HG03460 (cell line): ENCODE measurements at regions not wholly inside any gene's neighbourhood (a gene's known extent, or its start where the extent isn't known, plus 50 kb on each side); places are given as distances from the start of the nearest gene placed in this dataset.

Experiments
- ATAC-seq: cut with Tn5 transposase; IDR thresholded peaks from one replicate; pipeline ENCODE4 v1.9.1; 2021; ENCODE audit not compliant: unreplicated experiment

- no peak for ATAC-seq
Measured at GRCh38 chr3:162765524-162765923, 1268.9 kb downstream of the OTOL1 start.

- ATAC-seq: no peak
Measured at GRCh38 chr3:162769564-162769963, 1273.0 kb downstream of the OTOL1 start.

GRCh38 chr3:162770551-162770950 lies 1273.9 kb downstream of the OTOL1 start:
- no peak for ATAC-seq

- no peak for ATAC-seq
Measured at GRCh38 chr3:162774613-162775100, 1278.0 kb downstream of the OTOL1 start.

- ATAC-seq: no peak
Measured at GRCh38 chr3:162776148-162776547, 1279.5 kb downstream of the OTOL1 start.

GRCh38 chr3:162777118-162777517 lies 1280.5 kb downstream of the OTOL1 start:
- no peak for ATAC-seq

- no peak for ATAC-seq
Measured at GRCh38 chr3:162780313-162780712, 1283.7 kb downstream of the OTOL1 start.

- ATAC-seq: no peak
Measured at GRCh38 chr3:162799910-162800309, 1303.3 kb downstream of the OTOL1 start.

GRCh38 chr3:162802228-162802965 lies 1305.8 kb downstream of the OTOL1 start:
- ATAC-seq: no peak

GRCh38 chr3:162810776-162811175 lies 1314.2 kb downstream of the OTOL1 start:
- ATAC-seq: no peak

GRCh38 chr3:162842549-162843216 lies 1346.1 kb downstream of the OTOL1 start:
- no peak for ATAC-seq

GRCh38 chr3:162845918-162846317 lies 1349.3 kb downstream of the OTOL1 start:
- ATAC-seq: no peak

GRCh38 chr3:162847511-162847910 lies 1350.9 kb downstream of the OTOL1 start:
- ATAC-seq: no peak

- ATAC-seq: no peak
Measured at GRCh38 chr3:162863579-162863978, 1367.0 kb downstream of the OTOL1 start.

- no peak for ATAC-seq
Measured at GRCh38 chr3:162865466-162865865, 1368.9 kb downstream of the OTOL1 start.

- ATAC-seq: no peak
Measured at GRCh38 chr3:162879021-162879562, 1382.5 kb downstream of the OTOL1 start.

GRCh38 chr3:162884373-162884772 lies 1387.8 kb downstream of the OTOL1 start:
- no peak for ATAC-seq

GRCh38 chr3:162892921-162893793 lies 1396.5 kb downstream of the OTOL1 start:
- no peak for ATAC-seq

- ATAC-seq: no peak
Measured at GRCh38 chr3:162897291-162897690, 1400.7 kb downstream of the OTOL1 start.

- no peak for ATAC-seq
Measured at GRCh38 chr3:162932503-162932902, 1435.9 kb downstream of the OTOL1 start.

- ATAC-seq: no peak
Measured at GRCh38 chr3:162933656-162934055, 1437.0 kb downstream of the OTOL1 start.
